ENCODE measurements at regions not wholly inside any gene's neighbourhood (a gene's known extent, or its start where the extent isn't known, plus 50 kb on each side); places are given as distances from the start of the nearest gene placed in this dataset.

DNA sequence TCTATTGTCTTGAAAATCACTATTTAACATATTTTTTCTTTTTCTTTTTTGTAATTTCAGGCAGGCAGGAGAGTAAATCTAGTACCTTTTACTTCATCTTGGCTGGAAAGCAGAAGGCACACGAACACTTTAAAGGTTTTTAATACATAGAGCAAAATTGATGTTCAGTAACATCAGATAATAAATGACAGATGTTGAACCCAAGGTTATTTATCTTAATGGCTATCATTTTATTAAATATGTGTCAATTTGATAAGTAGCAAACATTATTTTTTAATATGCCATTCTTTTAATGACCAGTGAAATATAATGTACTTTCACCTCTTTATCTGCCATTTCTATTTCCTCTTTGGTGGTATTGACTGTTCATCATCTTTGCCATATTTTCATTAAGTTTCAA is 381.2 kb downstream of the ARHGEF28 start:
- Mint-ChIP-seq H3K4me3 (no peak overlapping the region), H3K27me3 (peaks cover 17% of the 10 kb centered on the region), H3K9me3 (no peaks in the 10 kb centered on the region), H3K4me1 (no peaks in the 10 kb centered on the region), H3K36me3 (no peaks in the 10 kb centered on the region), H3K27ac (no peak overlapping the region)

DNA sequence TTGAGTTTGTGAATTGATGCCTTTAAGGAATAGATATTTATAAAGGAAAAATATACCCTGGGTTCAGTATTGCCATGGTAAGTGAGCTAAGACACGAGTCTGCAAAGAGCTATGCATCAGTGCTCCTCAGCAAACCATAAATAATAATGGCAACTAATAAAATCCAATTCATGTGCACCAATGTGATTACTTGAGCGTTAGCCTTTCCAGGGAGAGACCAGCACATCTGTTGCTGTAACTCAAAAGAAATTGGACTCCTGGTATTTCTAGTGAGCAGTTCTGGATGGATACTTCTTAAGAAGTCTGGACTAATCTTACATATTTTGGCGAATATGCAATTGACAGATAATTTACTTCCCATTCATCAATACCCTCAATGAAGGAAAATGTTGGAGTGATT is 373.3 kb downstream of the ARHGEF28 start:
- H3K36me3 Mint-ChIP-seq, result no peaks in the 10 kb centered on the region
- H3K9me3 Mint-ChIP-seq, result no peaks in the 10 kb centered on the region
- no peak overlapping the region for H3K4me3 Mint-ChIP-seq
- H3K4me1 Mint-ChIP-seq, result no peaks in the 10 kb centered on the region
- H3K27ac Mint-ChIP-seq, result no peak overlapping the region
- H3K27me3 Mint-ChIP-seq, result peaks cover 10% of the 10 kb centered on the region

DNA sequence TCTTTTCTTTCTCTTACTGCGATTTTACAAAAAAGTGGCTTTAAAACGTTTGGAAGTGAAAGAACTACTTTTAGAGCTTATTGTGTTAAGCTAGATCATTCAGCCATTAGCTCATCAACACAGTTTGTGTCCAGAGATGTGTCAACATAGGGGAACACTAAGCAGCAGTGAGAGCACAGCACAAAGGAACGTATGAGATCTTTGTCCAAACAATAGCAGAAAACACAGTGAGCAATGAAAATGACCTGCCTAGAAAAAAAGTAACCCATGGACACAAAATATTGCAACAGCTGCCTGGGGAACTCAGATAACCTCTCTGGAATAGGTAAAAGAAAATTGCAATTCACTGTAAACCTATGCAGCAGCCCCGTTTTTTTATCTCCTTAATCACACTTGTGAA is 372.5 kb downstream of the ARHGEF28 start:
- H3K4me1 Mint-ChIP-seq, result no peaks in the 10 kb centered on the region
- H3K27ac Mint-ChIP-seq, result no peak overlapping the region
- no peak overlapping the region for H3K4me3 Mint-ChIP-seq
- H3K36me3 Mint-ChIP-seq, result no peaks in the 10 kb centered on the region
- peaks cover 9% of the 10 kb centered on the region for H3K27me3 Mint-ChIP-seq
- H3K9me3 Mint-ChIP-seq, result no peaks in the 10 kb centered on the region

DNA sequence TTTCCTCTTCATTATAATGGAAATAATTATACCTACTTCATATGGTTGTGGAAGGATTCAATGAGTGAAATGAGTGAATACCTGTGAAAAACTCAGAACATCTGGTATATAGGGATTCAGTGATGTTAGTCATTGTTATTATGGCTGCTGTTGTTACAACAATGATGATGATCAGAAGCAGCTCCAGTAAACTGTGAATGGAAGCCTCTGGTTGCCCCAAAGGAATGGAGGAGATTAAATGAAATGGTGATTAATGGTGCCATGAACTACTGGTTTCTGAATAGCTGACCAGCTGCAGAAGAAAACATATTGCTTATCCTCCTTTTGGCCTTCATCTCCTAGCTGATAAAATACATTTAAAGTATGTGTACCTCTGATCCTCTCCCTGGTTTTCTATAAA is 372.0 kb downstream of the ARHGEF28 start:
- Mint-ChIP-seq H3K27me3 (peaks cover 6% of the 10 kb centered on the region), H3K9me3 (no peaks in the 10 kb centered on the region), H3K4me1 (no peaks in the 10 kb centered on the region), H3K27ac (no peak overlapping the region), H3K36me3 (no peaks in the 10 kb centered on the region), H3K4me3 (no peak overlapping the region)

DNA sequence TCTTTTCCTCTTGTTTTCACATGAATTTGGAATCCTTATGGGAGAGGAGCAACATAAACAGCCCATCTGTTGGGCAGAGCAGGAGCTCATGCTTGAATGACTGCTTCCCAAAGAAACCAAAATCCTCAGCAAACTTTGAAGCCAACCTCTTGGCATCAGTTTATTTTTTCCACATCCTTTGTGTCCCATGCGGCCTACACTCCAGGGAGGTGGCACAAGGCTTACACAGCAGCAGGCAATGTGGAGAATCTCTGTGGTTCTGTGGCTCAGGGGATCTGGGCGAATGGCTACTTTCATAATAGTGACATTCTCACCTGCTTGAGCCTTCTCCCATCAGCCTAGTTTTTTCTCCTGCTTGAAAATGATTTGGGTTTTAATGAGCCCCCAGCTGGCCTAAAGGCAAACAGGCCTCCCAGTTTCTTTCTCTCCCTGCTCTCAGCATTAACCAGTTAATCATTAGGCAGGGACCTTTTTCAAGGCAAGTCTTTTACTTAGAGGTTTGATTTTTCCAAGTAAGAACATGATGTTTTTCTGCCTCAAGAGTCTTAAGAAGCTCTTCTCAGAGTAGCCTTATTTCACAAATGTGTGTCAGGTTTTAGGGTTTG is 370.3 kb downstream of the ARHGEF28 start:
- peaks cover 10% of the 10 kb centered on the region for H3K27me3 Mint-ChIP-seq
- no peaks in the 10 kb centered on the region for H3K36me3 Mint-ChIP-seq
- no peaks in the 10 kb centered on the region for H3K9me3 Mint-ChIP-seq
- no peaks in the 10 kb centered on the region for H3K4me1 Mint-ChIP-seq
- H3K4me3 Mint-ChIP-seq, result no peak overlapping the region
- no peak overlapping the region for H3K27ac Mint-ChIP-seq

DNA sequence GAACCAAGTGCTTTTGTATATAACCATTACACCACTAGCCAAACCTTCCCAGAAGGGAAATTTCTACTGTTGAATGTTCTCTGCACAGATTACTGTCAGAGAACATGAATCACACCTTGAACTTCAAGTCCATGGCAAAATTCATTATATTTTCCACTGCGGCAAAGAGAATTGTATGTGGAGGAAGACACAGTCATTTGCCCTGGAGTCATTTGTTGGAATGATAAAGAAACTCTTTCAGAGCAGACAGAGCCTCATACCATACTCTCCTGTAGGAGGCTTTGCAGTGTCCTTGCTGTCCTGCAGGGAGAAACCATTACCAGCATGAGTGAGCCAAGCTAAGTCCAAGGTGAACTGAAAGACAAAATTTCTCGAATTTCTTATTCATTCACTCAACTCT is 369.0 kb downstream of the ARHGEF28 start:
- H3K27ac Mint-ChIP-seq, result no peak overlapping the region
- H3K9me3 Mint-ChIP-seq, result no peaks in the 10 kb centered on the region
- H3K4me1 Mint-ChIP-seq, result no peaks in the 10 kb centered on the region
- no peaks in the 10 kb centered on the region for H3K36me3 Mint-ChIP-seq
- no peak overlapping the region for H3K4me3 Mint-ChIP-seq
- peaks cover 13% of the 10 kb centered on the region for H3K27me3 Mint-ChIP-seq
